ENCODE measurements at regions not wholly inside any gene's neighbourhood (a gene's known extent, or its start where the extent isn't known, plus 50 kb on each side); places are given as distances from the start of the nearest gene placed in this dataset.

DNA sequence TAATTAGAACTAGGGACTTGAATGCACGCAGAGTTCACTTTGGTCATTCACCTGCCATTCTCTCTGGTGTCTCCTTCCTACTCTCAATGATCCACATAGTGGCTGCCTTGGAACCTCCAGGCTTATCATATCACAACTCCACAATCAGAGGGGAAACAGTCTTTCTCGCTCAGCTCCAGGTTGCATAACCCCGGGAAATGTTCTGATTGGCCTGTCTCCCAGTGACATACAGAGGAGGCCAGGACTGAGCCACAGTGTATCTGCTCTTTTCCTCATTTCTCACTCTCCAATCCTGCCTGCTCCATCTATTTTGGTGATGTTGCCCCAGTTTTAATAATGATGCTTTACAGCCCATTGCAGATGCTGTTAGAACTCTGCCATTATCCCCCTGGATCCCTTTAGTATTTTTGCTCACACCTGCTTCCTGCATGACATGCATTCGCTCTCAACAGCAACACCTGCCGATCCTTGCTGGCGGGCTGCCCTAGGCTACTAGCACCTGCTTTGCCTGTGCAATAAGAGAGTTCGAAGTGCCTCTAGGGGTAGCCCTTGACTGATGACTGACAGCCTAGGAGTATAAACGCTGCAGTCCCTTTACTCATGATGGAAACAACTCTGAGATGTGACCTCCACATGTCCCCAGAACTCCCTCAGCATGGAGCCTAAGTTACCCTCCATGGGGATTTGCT lies 211.3 kb upstream of the RPS6KA3 start:
- no peak for TF ChIP-seq EZH2phosphoT487 (IDR thresholded peaks at IDR 0.05; ENCODE audit: borderline replicate concordance, low read depth)
- TF ChIP-seq, protein P1, sequence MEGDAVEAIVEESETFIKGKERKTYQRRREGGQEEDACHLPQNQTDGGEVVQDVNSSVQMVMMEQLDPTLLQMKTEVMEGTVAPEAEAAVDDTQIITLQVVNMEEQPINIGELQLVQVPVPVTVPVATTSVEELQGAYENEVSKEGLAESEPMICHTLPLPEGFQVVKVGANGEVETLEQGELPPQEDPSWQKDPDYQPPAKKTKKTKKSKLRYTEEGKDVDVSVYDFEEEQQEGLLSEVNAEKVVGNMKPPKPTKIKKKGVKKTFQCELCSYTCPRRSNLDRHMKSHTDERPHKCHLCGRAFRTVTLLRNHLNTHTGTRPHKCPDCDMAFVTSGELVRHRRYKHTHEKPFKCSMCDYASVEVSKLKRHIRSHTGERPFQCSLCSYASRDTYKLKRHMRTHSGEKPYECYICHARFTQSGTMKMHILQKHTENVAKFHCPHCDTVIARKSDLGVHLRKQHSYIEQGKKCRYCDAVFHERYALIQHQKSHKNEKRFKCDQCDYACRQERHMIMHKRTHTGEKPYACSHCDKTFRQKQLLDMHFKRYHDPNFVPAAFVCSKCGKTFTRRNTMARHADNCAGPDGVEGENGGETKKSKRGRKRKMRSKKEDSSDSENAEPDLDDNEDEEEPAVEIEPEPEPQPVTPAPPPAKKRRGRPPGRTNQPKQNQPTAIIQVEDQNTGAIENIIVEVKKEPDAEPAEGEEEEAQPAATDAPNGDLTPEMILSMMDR (IDR thresholded peaks at IDR 0.05), result no peak
